H9 (cell line): ENCODE measurements at regions not wholly inside any gene's neighbourhood (a gene's known extent, or its start where the extent isn't known, plus 50 kb on each side); places are given as distances from the start of the nearest gene placed in this dataset.

ENCODE experiments used
- DNase-seq: peaks from one replicate; pipeline ENCODE4 v3.0.0-alpha.2; 2017
- H2AFZ ChIP-seq: one replicate; pipeline ENCODE4 v1.6.1; 2013; ENCODE audit warnings: mild to moderate bottlenecking, low read length, control low read depth, moderate library complexity
- H2AK5ac ChIP-seq: 2 replicates; pipeline ENCODE4 v1.6.1; 2013; ENCODE audit warnings: low read length, control low read depth, mixed read lengths; ENCODE audit not compliant: insufficient read length
- H2BK120ac ChIP-seq: one replicate; pipeline ENCODE4 v1.6.1; 2013; ENCODE audit warnings: low read depth, mild to moderate bottlenecking, low read length, control low read depth, inconsistent platforms; ENCODE audit not compliant: poor library complexity, severe bottlenecking
- H2BK12ac ChIP-seq: 2 replicates; pipeline ENCODE4 v1.6.1; 2013; ENCODE audit warnings: low read length, control low read depth, mixed read lengths, low read depth; ENCODE audit not compliant: insufficient read length
- H2BK15ac ChIP-seq: 2 replicates; pipeline ENCODE4 v1.6.1; 2013; ENCODE audit warnings: low read depth, low read length, control low read depth
- H2BK20ac ChIP-seq: one replicate; pipeline ENCODE4 v1.6.1; 2013; ENCODE audit warnings: low read depth, mild to moderate bottlenecking, low read length, control low read depth, inconsistent platforms; ENCODE audit not compliant: poor library complexity, severe bottlenecking
- H2BK5ac ChIP-seq: 2 replicates; pipeline ENCODE4 v1.6.1; 2013; ENCODE audit warnings: low read length, control low read depth, mixed read lengths; ENCODE audit not compliant: insufficient read length
- H3K14ac ChIP-seq: 2 replicates; pipeline ENCODE4 v1.6.1; 2013; ENCODE audit warnings: low read length, control low read depth; ENCODE audit not compliant: insufficient read depth
- H3K18ac ChIP-seq: 2 replicates; pipeline ENCODE4 v1.6.1; 2013; ENCODE audit warnings: low read depth, mild to moderate bottlenecking, mixed read lengths, low read length, control low read depth; ENCODE audit not compliant: insufficient read length
- H3K23ac ChIP-seq: 2 replicates; pipeline ENCODE4 v1.6.1; 2013; ENCODE audit warnings: low read length, control low read depth, mixed read lengths, low read depth; ENCODE audit not compliant: insufficient read length
- H3K23me2 ChIP-seq: 2 replicates; pipeline ENCODE4 v1.6.1; 2013; ENCODE audit warnings: low read depth, mild to moderate bottlenecking, mixed read lengths, low read length, control low read depth; ENCODE audit not compliant: insufficient read length, poor library complexity, severe bottlenecking
- H3K27ac ChIP-seq: 2 replicates; pipeline ENCODE4 v1.5.1; 2013; ENCODE audit warnings: low read length, control low read depth, mixed read lengths, low read depth; ENCODE audit not compliant: insufficient read length
- H3K27me3 ChIP-seq: 2 replicates; pipeline ENCODE4 v1.6.1; 2013; ENCODE audit warnings: low read length, control low read depth, inconsistent platforms; ENCODE audit not compliant: insufficient read depth
- H3K4ac ChIP-seq: 2 replicates; pipeline ENCODE4 v1.6.1; 2013; ENCODE audit warnings: low read depth, mild to moderate bottlenecking, control low read depth, inconsistent platforms, low read length, moderate library complexity
- H3K4me1 ChIP-seq: 2 replicates; pipeline ENCODE4 v1.6.1; 2013; ENCODE audit warnings: low read length, control low read depth, inconsistent platforms; ENCODE audit not compliant: insufficient read depth
- H3K4me2 ChIP-seq: 2 replicates; pipeline ENCODE4 v1.6.1; 2013; ENCODE audit warnings: low read length, control low read depth, mixed read lengths; ENCODE audit not compliant: insufficient read length, insufficient read depth
- H3K56ac ChIP-seq: 2 replicates; pipeline ENCODE4 v1.6.1; 2013; ENCODE audit warnings: low read depth, mild to moderate bottlenecking, mixed read lengths, low read length, control low read depth; ENCODE audit not compliant: insufficient read length
- H3K79me1 ChIP-seq: 2 replicates; pipeline ENCODE4 v1.6.1; 2013; ENCODE audit warnings: low read depth, mild to moderate bottlenecking, moderate library complexity, low read length, control low read depth, inconsistent platforms; ENCODE audit not compliant: insufficient read depth, poor library complexity, severe bottlenecking
- H3K79me2 ChIP-seq: 2 replicates; pipeline ENCODE4 v1.6.1; 2013; ENCODE audit warnings: low read length, control low read depth, inconsistent platforms; ENCODE audit not compliant: insufficient read depth
- H3K9ac ChIP-seq: 2 replicates; pipeline ENCODE4 v1.6.1; 2013; ENCODE audit warnings: low read length, control low read depth, mixed read lengths; ENCODE audit not compliant: insufficient read length; ENCODE audit errors: extremely low read depth
- H3K9me3 ChIP-seq: one replicate; pipeline ENCODE4 v1.6.1; 2013; ENCODE audit warnings: low read depth, low read length, inconsistent platforms; ENCODE audit not compliant: control insufficient read depth
- H3T11ph ChIP-seq: one replicate; pipeline ENCODE4 v1.6.1; 2013; ENCODE audit warnings: mild to moderate bottlenecking, low read length, control low read depth, inconsistent platforms
- H4K20me1 ChIP-seq: one replicate; pipeline ENCODE4 v1.6.1; 2013; ENCODE audit not compliant: control insufficient read depth, insufficient read length, insufficient read depth
- H4K5ac ChIP-seq: 2 replicates; pipeline ENCODE4 v1.6.1; 2013; ENCODE audit warnings: low read depth, mild to moderate bottlenecking, mixed read lengths, low read length, control low read depth; ENCODE audit not compliant: insufficient read length
- H4K8ac ChIP-seq: replicated peaks from 2 replicates; pipeline ENCODE4 v1.6.1; 2013; ENCODE audit warnings: low read length, control low read depth, mixed read lengths, low read depth; ENCODE audit not compliant: insufficient read length
- H4K91ac ChIP-seq: 2 replicates; pipeline ENCODE4 v1.6.1; 2013; ENCODE audit warnings: low read depth, mild to moderate bottlenecking, moderate library complexity, mixed read lengths, low read length, control low read depth; ENCODE audit not compliant: insufficient read length
- H3K27ac Mint-ChIP-seq, 3 experiments: 2 replicates in 2 of 3; 3 replicates in 1 of 3; pipeline ENCODE4 v1.8.0; 2020 to 2021; ENCODE audit warnings: mixed read lengths in 3 of 3, mild to moderate bottlenecking in 1 of 3, moderate library complexity in 1 of 3
- H3K27me3 Mint-ChIP-seq: 2 replicates; pipeline ENCODE4 v1.8.0; 2021; ENCODE audit warnings: low read depth, mild to moderate bottlenecking, moderate library complexity, mixed read lengths
- H3K36me3 Mint-ChIP-seq, 3 experiments: 2 replicates in 2 of 3; 3 replicates in 1 of 3; pipeline ENCODE4 v1.8.0; 2020 to 2021; ENCODE audit warnings: low read depth in 3 of 3, mixed read lengths in 3 of 3; ENCODE audit not compliant: insufficient read depth in 1 of 3
- H3K4me1 Mint-ChIP-seq, 2 experiments: 2 replicates each; pipeline ENCODE4 v1.8.0; 2020; ENCODE audit warnings: mixed read lengths in 2 of 2
- H3K4me3 Mint-ChIP-seq, 2 experiments: 2 replicates in 1 of 2; 3 replicates in 1 of 2; pipeline ENCODE4 v1.8.0; 2020 to 2021; ENCODE audit warnings: mild to moderate bottlenecking in 2 of 2, mixed read lengths in 2 of 2, moderate library complexity in 1 of 2
- H3K9me3 Mint-ChIP-seq, 2 experiments: 2 replicates in 1 of 2; 3 replicates in 1 of 2; pipeline ENCODE4 v1.8.0; 2020; ENCODE audit warnings: mild to moderate bottlenecking in 2 of 2, mixed read lengths in 2 of 2, moderate library complexity in 1 of 2
- WGBS: extraction: QIAGEN DNeasy Blood & Tissue Kit; methylation state at CpG from one replicate; pipeline ENCODE4 v1.1.7; 2013; ENCODE audit warnings: missing lambda C conversion rate, low lambda C conversion rate, mixed read lengths; ENCODE audit not compliant: insufficient read length; ENCODE audit errors: extremely low coverage; 5-methylcytosine and 5-hydroxymethylcytosine counted together
- TF ChIP-seq, protein P1 (sequence below): fragments of 200-600 bp; sonication (generic); conservative IDR thresholded peaks from 3 replicates; pipeline ENCODE4 v1.8.0; 2021; ENCODE audit warnings: antibody characterized with exemption, mild to moderate bottlenecking

DNA sequence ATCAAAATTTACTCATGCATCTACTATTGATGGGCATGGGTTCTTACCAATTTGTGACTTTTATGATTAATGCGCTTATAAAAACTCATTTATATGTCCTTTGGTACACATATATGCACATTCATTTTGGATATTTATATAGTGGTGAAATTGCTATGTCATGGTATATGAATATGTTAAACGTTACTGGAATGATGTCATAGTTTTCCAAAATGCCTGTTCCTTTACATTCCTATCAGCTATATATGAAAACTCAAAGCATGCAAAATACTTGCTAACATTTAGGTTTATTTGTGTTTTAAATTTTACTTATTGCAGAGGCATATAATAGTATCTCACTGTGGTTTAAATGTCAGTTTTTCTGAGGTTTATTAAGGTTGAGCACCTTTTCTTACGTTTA, 1403.1 kb downstream of the HACE1 start:
- Mint-ChIP-seq H3K36me3 (no peaks in the 10 kb centered on the region), H3K4me3 (no peak overlapping the region), H3K9me3 (peaks cover 5% of the 10 kb centered on the region in 2 experiments; a peak in 3 of 5 replicates), H3K27ac (no peak overlapping the region), H3K27me3 (no peaks in the 10 kb centered on the region), H3K4me1 (no peaks in the 10 kb centered on the region)
- Histone ChIP-seq H2BK12ac (no peak overlapping the region), H4K20me1 (no peaks in the 10 kb centered on the region), H2BK5ac (no peak overlapping the region), H2AFZ (no peak overlapping the region), H2BK120ac (no peak overlapping the region), H3K56ac (no peak overlapping the region), H2BK15ac (no peak overlapping the region), H3K79me2 (no peaks in the 10 kb centered on the region), H3K27me3 (no peaks in the 10 kb centered on the region), H3K9ac (no peak overlapping the region), H3K14ac (no peak overlapping the region), H3T11ph (no peak overlapping the region), H3K4me2 (no peak overlapping the region), H3K23ac (no peak overlapping the region), H2AK5ac (no peak overlapping the region), H3K4ac (no peak overlapping the region), H3K9me3 (peaks cover 5% of the 10 kb centered on the region), H3K4me1 (no peaks in the 10 kb centered on the region), H3K18ac (no peak overlapping the region), H4K8ac (no peak overlapping the region), H4K91ac (no peak overlapping the region), H4K5ac (no peak overlapping the region), H3K27ac (no peak overlapping the region), H3K79me1 (no peaks in the 10 kb centered on the region), H2BK20ac (no peak overlapping the region), H3K23me2 (no peaks in the 10 kb centered on the region)
- no peak for DNase-seq
- TF ChIP-seq, protein P1, sequence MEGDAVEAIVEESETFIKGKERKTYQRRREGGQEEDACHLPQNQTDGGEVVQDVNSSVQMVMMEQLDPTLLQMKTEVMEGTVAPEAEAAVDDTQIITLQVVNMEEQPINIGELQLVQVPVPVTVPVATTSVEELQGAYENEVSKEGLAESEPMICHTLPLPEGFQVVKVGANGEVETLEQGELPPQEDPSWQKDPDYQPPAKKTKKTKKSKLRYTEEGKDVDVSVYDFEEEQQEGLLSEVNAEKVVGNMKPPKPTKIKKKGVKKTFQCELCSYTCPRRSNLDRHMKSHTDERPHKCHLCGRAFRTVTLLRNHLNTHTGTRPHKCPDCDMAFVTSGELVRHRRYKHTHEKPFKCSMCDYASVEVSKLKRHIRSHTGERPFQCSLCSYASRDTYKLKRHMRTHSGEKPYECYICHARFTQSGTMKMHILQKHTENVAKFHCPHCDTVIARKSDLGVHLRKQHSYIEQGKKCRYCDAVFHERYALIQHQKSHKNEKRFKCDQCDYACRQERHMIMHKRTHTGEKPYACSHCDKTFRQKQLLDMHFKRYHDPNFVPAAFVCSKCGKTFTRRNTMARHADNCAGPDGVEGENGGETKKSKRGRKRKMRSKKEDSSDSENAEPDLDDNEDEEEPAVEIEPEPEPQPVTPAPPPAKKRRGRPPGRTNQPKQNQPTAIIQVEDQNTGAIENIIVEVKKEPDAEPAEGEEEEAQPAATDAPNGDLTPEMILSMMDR, result no peak
- no CpG with 5 or more reads among the region's 3 CpGs for WGBS
